HL-60 (cell line): ENCODE measurements at regions not wholly inside any gene's neighbourhood (a gene's known extent, or its start where the extent isn't known, plus 50 kb on each side); places are given as distances from the start of the nearest gene placed in this dataset.

ENCODE experiments used
- DNase-seq, 2 experiments: peaks; one replicate each; pipeline ENCODE4 v3.0.0-alpha.2; 2010 to 2020; ENCODE audit warnings: low read depth in 1 of 2, low spot score in 1 of 2
- H3K27ac ChIP-seq: fragments of 250-450 bp; sonication (Bioruptor Pico); replicated peaks from 2 replicates; pipeline ENCODE4 v1.5.1; 2020; ENCODE audit warnings: mild to moderate bottlenecking, moderate library complexity
- H3K27me3 ChIP-seq: fragments of 250-450 bp; sonication (Bioruptor Pico); 2 replicates; pipeline ENCODE4 v1.5.1; 2021; ENCODE audit warnings: mild to moderate bottlenecking, moderate library complexity; ENCODE audit not compliant: insufficient read depth, poor library complexity, severe bottlenecking
- H3K4me3 ChIP-seq: replicated peaks from 2 replicates; pipeline ENCODE4 v1.5.1; 2011; ENCODE audit warnings: mild to moderate bottlenecking, control low read depth, low read length; ENCODE audit not compliant: insufficient read depth
- CTCF ChIP-seq: IDR thresholded peaks from one replicate; pipeline ENCODE4 v1.5.1; 2011; ENCODE audit warnings: low read length, control low read depth, inconsistent platforms; ENCODE audit not compliant: insufficient read depth
- GABPA ChIP-seq: IDR thresholded peaks from 2 replicates; pipeline ENCODE4 v1.6.1; 2012; ENCODE audit warnings: low read depth
- POLR2AphosphoS5 ChIP-seq: IDR thresholded peaks from 2 replicates; pipeline ENCODE4 v1.6.1; 2012; ENCODE audit warnings: low read depth
- REST ChIP-seq: IDR thresholded peaks from 2 replicates; pipeline ENCODE4 v1.6.1; 2012; ENCODE audit warnings: low read depth; ENCODE audit not compliant: insufficient replicate concordance
- SPI1 ChIP-seq: IDR thresholded peaks from 2 replicates; pipeline ENCODE4 v1.6.1; 2012; ENCODE audit warnings: low read depth, mild to moderate bottlenecking, borderline replicate concordance

- Histone ChIP-seq H3K27ac (no peak overlapping the region), H3K27me3 (no peaks in the 10 kb centered on the region), H3K4me3 (no peak overlapping the region)
- TF ChIP-seq CTCF: no peak
- TF ChIP-seq POLR2AphosphoS5: no peak
- TF ChIP-seq SPI1: no peak
- no peak for TF ChIP-seq REST
- TF ChIP-seq GABPA: no peak
- DNase-seq: no peak
Observed at GRCh38 chr18:38966841-38967240, 1401.2 kb upstream of the CELF4 start.

GRCh38 chr18:38963943-38964660 lies 1398.5 kb upstream of the CELF4 start:
- Histone ChIP-seq H3K27me3 (peaks cover 3% of the 10 kb centered on the region), H3K4me3 (no peak overlapping the region), H3K27ac (no peak overlapping the region)
- TF ChIP-seq POLR2AphosphoS5 (no peak), GABPA (no peak), SPI1 (no peak), CTCF (no peak), REST (no peak)
- no peak for DNase-seq

GRCh38 chr18:38961880-38962279 lies 1396.3 kb upstream of the CELF4 start:
- peaks cover 3% of the 10 kb centered on the region for H3K27me3 ChIP-seq
- no peak for DNase-seq
- H3K4me3 ChIP-seq: no peak overlapping the region
- TF ChIP-seq GABPA (no peak), CTCF (no peak), SPI1 (no peak), REST (no peak), POLR2AphosphoS5 (no peak)
- H3K27ac ChIP-seq: no peak overlapping the region
